ENCODE measurements at regions not wholly inside any gene's neighbourhood (a gene's known extent, or its start where the extent isn't known, plus 50 kb on each side); places are given as distances from the start of the nearest gene placed in this dataset.

GRCh38 chr2:83217854-83218253 is 1241.2 kb downstream of the SUCLG1 start:
- no peak for TF ChIP-seq CTCF (IDR thresholded peaks at IDR 0.05; ENCODE audit: low read depth, low read length, poor library complexity, severe bottlenecking)
- no peak for TF ChIP-seq EZH2phosphoT487 (IDR thresholded peaks at IDR 0.05; ENCODE audit: borderline replicate concordance, low read length)

Measured in DOHH2 (cell line).